HK-2 (cell line): ENCODE measurements at regions not wholly inside any gene's neighbourhood (a gene's known extent, or its start where the extent isn't known, plus 50 kb on each side); places are given as distances from the start of the nearest gene placed in this dataset.

Experiments used
- DNase-seq: peaks from one replicate; pipeline ENCODE4 v3.0.0-alpha.2; 2018; ENCODE audit not compliant: unreplicated experiment

- DNase-seq, result no peak
These were observed 184.7 kb downstream of the PLPP4 start for GRCh38 chr10:120641695-120642094.

GRCh38 chr10:120643351-120643750 is 186.3 kb downstream of the PLPP4 start:
- no peak for DNase-seq

- DNase-seq, result no peak
These were observed 187.8 kb downstream of the PLPP4 start for GRCh38 chr10:120644556-120645410.

GRCh38 chr10:120646159-120646732 is 189.2 kb downstream of the PLPP4 start:
- no peak for DNase-seq

GRCh38 chr10:120646738-120647456 is 189.9 kb downstream of the PLPP4 start:
- no peak for DNase-seq

GRCh38 chr10:120650705-120651399 is 193.8 kb downstream of the PLPP4 start:
- no peak for DNase-seq

GRCh38 chr10:120656107-120656506 is 195.1 kb upstream of the WDR11 start:
- no peak for DNase-seq

GRCh38 chr10:120657371-120657770 is 193.8 kb upstream of the WDR11 start:
- DNase-seq, result no peak

- no peak for DNase-seq
These were observed 191.9 kb upstream of the WDR11 start for GRCh38 chr10:120658943-120659885.

GRCh38 chr10:120666308-120666707 is 184.9 kb upstream of the WDR11 start:
- DNase-seq, result no peak

- no peak for DNase-seq
These were observed 183.9 kb upstream of the WDR11 start for GRCh38 chr10:120667276-120667675.

GRCh38 chr10:120671491-120671890 is 179.7 kb upstream of the WDR11 start:
- no peak for DNase-seq

GRCh38 chr10:120683454-120683853 is 167.7 kb upstream of the WDR11 start:
- DNase-seq, result no peak

- no peak for DNase-seq
These were observed 166.9 kb upstream of the WDR11 start for GRCh38 chr10:120684226-120684625.

- DNase-seq, result no peak
These were observed 166.0 kb upstream of the WDR11 start for GRCh38 chr10:120685136-120685535.

GRCh38 chr10:120688928-120689327 is 162.2 kb upstream of the WDR11 start:
- DNase-seq, result no peak

- DNase-seq, result no peak
These were observed 161.2 kb upstream of the WDR11 start for GRCh38 chr10:120689777-120690529.

GRCh38 chr10:120691625-120692024 is 159.5 kb upstream of the WDR11 start:
- DNase-seq, result no peak

- no peak for DNase-seq
These were observed 150.7 kb upstream of the WDR11 start for GRCh38 chr10:120700426-120700825.

GRCh38 chr10:120701381-120701780 is 149.8 kb upstream of the WDR11 start:
- no peak for DNase-seq
